ENCODE measurements at regions not wholly inside any gene's neighbourhood (a gene's known extent, or its start where the extent isn't known, plus 50 kb on each side); places are given as distances from the start of the nearest gene placed in this dataset.

GRCh38 chr12:94092516-94093241 lies 55.7 kb upstream of the PLXNC1 start:
- POLR2A ChIA-PET, result no interaction called here
- H3K4me3 ChIP-seq (ENCODE audit: control insufficient read depth in 1 of 7, extremely low read depth in 1 of 7, insufficient read depth in 4 of 7, low read depth in 2 of 7, low read length in 6 of 7), result no peak overlapping the region
- peaks cover 0 to 2% (median 0%) of the 10 kb centered on the region in 5 experiments for H3K27me3 ChIP-seq (replicated peaks in 2 of 5; ENCODE audit: control insufficient read depth in 4 of 5, insufficient read depth in 5 of 5, low read length in 4 of 5)
- CTCF ChIA-PET, result interaction anchor here (0.9 to 6.6 kb wide), 5 partner anchors 9 to 326 kb away, joined by 3 to 49 read pairs (median 8); no protein-coding TSS in a partner anchor
- H3K36me3 ChIP-seq (ENCODE audit: control insufficient read depth in 4 of 4, insufficient read depth in 4 of 4, low read length in 3 of 4), result no peaks in the 10 kb centered on the region
- 96% methylated on average over 7 of the region's 13 CpGs for WGBS (ENCODE audit: insufficient coverage)
- H3K4me1 ChIP-seq (ENCODE audit: control extremely low read depth in 1 of 4, control insufficient read depth in 4 of 4, insufficient read depth in 4 of 4, low read length in 3 of 4), result peaks cover 0 to 14% (median 4%) of the 10 kb centered on the region in 4 experiments
- H3K9me3 ChIP-seq (ENCODE audit: control extremely low read depth in 1 of 5, control insufficient read depth in 4 of 5, insufficient read depth in 2 of 5, low read depth in 1 of 5, low read length in 4 of 5), result no peaks in the 10 kb centered on the region
- DNase-seq, result no peak
- H3K27ac ChIP-seq (ENCODE audit: insufficient read depth in 1 of 2, low read depth in 1 of 2, low read length in 2 of 2, poor library complexity in 1 of 2, severe bottlenecking in 2 of 2), result no peak overlapping the region

- 60% methylated on average over 1 of the region's 2 CpGs for WGBS (ENCODE audit: insufficient coverage)
- CTCF ChIA-PET, result interaction anchor here (0.9 to 1.0 kb wide), 2 partner anchors 7 to 98 kb away, joined by 3 read pairs; no protein-coding TSS in a partner anchor
- Histone ChIP-seq H3K9me3 (ENCODE audit: control extremely low read depth in 1 of 5, control insufficient read depth in 4 of 5, insufficient read depth in 2 of 5, low read depth in 1 of 5, low read length in 4 of 5) (no peaks in the 10 kb centered on the region), H3K27me3 (replicated peaks in 2 of 5; ENCODE audit: control insufficient read depth in 4 of 5, insufficient read depth in 5 of 5, low read length in 4 of 5) (peaks cover 0 to 2% (median 0%) of the 10 kb centered on the region in 5 experiments), H3K27ac (ENCODE audit: insufficient read depth in 1 of 2, low read depth in 1 of 2, low read length in 2 of 2, poor library complexity in 1 of 2, severe bottlenecking in 2 of 2) (no peak overlapping the region), H3K4me3 (ENCODE audit: control insufficient read depth in 1 of 7, extremely low read depth in 1 of 7, insufficient read depth in 4 of 7, low read depth in 2 of 7, low read length in 6 of 7) (no peak overlapping the region), H3K36me3 (ENCODE audit: control insufficient read depth in 4 of 4, insufficient read depth in 4 of 4, low read length in 3 of 4) (no peaks in the 10 kb centered on the region), H3K4me1 (ENCODE audit: control extremely low read depth in 1 of 4, control insufficient read depth in 4 of 4, insufficient read depth in 4 of 4, low read length in 3 of 4) (peaks cover 1 to 20% (median 9%) of the 10 kb centered on the region in 4 experiments)
- POLR2A ChIA-PET, result no interaction called here
- DNase-seq, result no peak
Observed at GRCh38 chr12:94094700-94095099, 53.7 kb upstream of the PLXNC1 start.

- CTCF ChIA-PET, result no interaction called here
- 100% methylated on average over 1 of the region's 2 CpGs for WGBS (ENCODE audit: insufficient coverage)
- DNase-seq, result no peak
- peaks cover 0 to 2% (median 0%) of the 10 kb centered on the region in 5 experiments for H3K27me3 ChIP-seq (replicated peaks in 2 of 5; ENCODE audit: control insufficient read depth in 4 of 5, insufficient read depth in 5 of 5, low read length in 4 of 5)
- H3K36me3 ChIP-seq (ENCODE audit: control insufficient read depth in 4 of 4, insufficient read depth in 4 of 4, low read length in 3 of 4), result no peaks in the 10 kb centered on the region
- H3K4me1 ChIP-seq (ENCODE audit: control extremely low read depth in 1 of 4, control insufficient read depth in 4 of 4, insufficient read depth in 4 of 4, low read length in 3 of 4), result peaks cover 4 to 22% (median 16%) of the 10 kb centered on the region in 4 experiments
- no peak overlapping the region for H3K4me3 ChIP-seq (ENCODE audit: control insufficient read depth in 1 of 7, extremely low read depth in 1 of 7, insufficient read depth in 4 of 7, low read depth in 2 of 7, low read length in 6 of 7)
- no peaks in the 10 kb centered on the region for H3K9me3 ChIP-seq (ENCODE audit: control extremely low read depth in 1 of 5, control insufficient read depth in 4 of 5, insufficient read depth in 2 of 5, low read depth in 1 of 5, low read length in 4 of 5)
- POLR2A ChIA-PET, result no interaction called here
- H3K27ac ChIP-seq (ENCODE audit: insufficient read depth in 1 of 2, low read depth in 1 of 2, low read length in 2 of 2, poor library complexity in 1 of 2, severe bottlenecking in 2 of 2), result no peak overlapping the region
Observed at GRCh38 chr12:94095618-94096017, 52.8 kb upstream of the PLXNC1 start.

GRCh38 chr12:94098466-94098865 lies 49.9 kb upstream of the PLXNC1 start:
- Histone ChIP-seq H3K27me3 (replicated peaks in 2 of 5; ENCODE audit: control insufficient read depth in 4 of 5, insufficient read depth in 5 of 5, low read length in 4 of 5) (peaks cover 0 to 2% (median 0%) of the 10 kb centered on the region in 5 experiments), H3K9me3 (ENCODE audit: control extremely low read depth in 1 of 5, control insufficient read depth in 4 of 5, insufficient read depth in 2 of 5, low read depth in 1 of 5, low read length in 4 of 5) (no peaks in the 10 kb centered on the region), H3K36me3 (ENCODE audit: control insufficient read depth in 4 of 4, insufficient read depth in 4 of 4, low read length in 3 of 4) (no peaks in the 10 kb centered on the region), H3K4me1 (ENCODE audit: control extremely low read depth in 1 of 4, control insufficient read depth in 4 of 4, insufficient read depth in 4 of 4, low read length in 3 of 4) (peaks cover 6 to 36% (median 34%) of the 10 kb centered on the region in 4 experiments), H3K4me3 (ENCODE audit: control insufficient read depth in 1 of 7, extremely low read depth in 1 of 7, insufficient read depth in 4 of 7, low read depth in 2 of 7, low read length in 6 of 7) (no peak overlapping the region), H3K27ac (ENCODE audit: insufficient read depth in 1 of 2, low read depth in 1 of 2, low read length in 2 of 2, poor library complexity in 1 of 2, severe bottlenecking in 2 of 2) (no peak overlapping the region)
- no CpG with 5 or more reads among the region's 3 CpGs for WGBS (ENCODE audit: insufficient coverage)
- POLR2A ChIA-PET, result no interaction called here
- CTCF ChIA-PET, result interaction anchor here (0.7 to 9.7 kb wide), 5 partner anchors 23 to 593 kb away, joined by 3 to 169 read pairs (median 80); no protein-coding TSS in a partner anchor
- DNase-seq, result no peak
